Tibial nerve (tissue), 4 donors: ENCODE measurements at regions not wholly inside any gene's neighbourhood (a gene's known extent, or its start where the extent isn't known, plus 50 kb on each side); places are given as distances from the start of the nearest gene placed in this dataset.
"Not testable (repeated sequence)": the region's sequence is repeated elsewhere in the genome, so short reads cannot be mapped to it uniquely, and the experiment has no call there.

Source experiments
- EP300 ChIP-seq, 2 donors: sonication (generic); formaldehyde crosslinking; IDR thresholded peaks; one replicate each; pipeline ENCODE4 v1.6.1; 2017; ENCODE audit warnings: antibody characterized with exemption in 2 of 2, mild to moderate bottlenecking in 1 of 2
- POLR2A ChIP-seq, 2 donors: fragments of 450-650 bp; IDR thresholded peaks; one replicate each; pipeline ENCODE4 v1.6.1; 2017; ENCODE audit warnings: antibody characterized with exemption in 2 of 2, mild to moderate bottlenecking in 2 of 2, moderate library complexity in 2 of 2
- TF ChIP-seq, protein P1 (sequence below), 5 experiments: fragments of 200-600 bp in 3 of 5; fragments of 450-650 bp in 2 of 5; sonication (generic) in 3 of 5; IDR thresholded peaks; one replicate each; pipeline ENCODE4 v1.5.1; 2016 to 2019; ENCODE audit warnings: antibody characterized with exemption in 5 of 5, mild to moderate bottlenecking in 3 of 5, moderate library complexity in 2 of 5

- TF ChIP-seq POLR2A, EP300 (IDR thresholded peaks at IDR 0.05): not testable (repeated sequence)
- TF ChIP-seq, protein P1, sequence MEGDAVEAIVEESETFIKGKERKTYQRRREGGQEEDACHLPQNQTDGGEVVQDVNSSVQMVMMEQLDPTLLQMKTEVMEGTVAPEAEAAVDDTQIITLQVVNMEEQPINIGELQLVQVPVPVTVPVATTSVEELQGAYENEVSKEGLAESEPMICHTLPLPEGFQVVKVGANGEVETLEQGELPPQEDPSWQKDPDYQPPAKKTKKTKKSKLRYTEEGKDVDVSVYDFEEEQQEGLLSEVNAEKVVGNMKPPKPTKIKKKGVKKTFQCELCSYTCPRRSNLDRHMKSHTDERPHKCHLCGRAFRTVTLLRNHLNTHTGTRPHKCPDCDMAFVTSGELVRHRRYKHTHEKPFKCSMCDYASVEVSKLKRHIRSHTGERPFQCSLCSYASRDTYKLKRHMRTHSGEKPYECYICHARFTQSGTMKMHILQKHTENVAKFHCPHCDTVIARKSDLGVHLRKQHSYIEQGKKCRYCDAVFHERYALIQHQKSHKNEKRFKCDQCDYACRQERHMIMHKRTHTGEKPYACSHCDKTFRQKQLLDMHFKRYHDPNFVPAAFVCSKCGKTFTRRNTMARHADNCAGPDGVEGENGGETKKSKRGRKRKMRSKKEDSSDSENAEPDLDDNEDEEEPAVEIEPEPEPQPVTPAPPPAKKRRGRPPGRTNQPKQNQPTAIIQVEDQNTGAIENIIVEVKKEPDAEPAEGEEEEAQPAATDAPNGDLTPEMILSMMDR (IDR thresholded peaks at IDR 0.05) = not testable (repeated sequence)
These were observed 151.9 kb downstream of the CWH43 start for GRCh38 chr4:49137961-49138360.
